H9 (cell line): ENCODE measurements at regions not wholly inside any gene's neighbourhood (a gene's known extent, or its start where the extent isn't known, plus 50 kb on each side); places are given as distances from the start of the nearest gene placed in this dataset.

Source experiments
- DNase-seq: peaks from one replicate; pipeline ENCODE4 v3.0.0-alpha.2; 2017
- H2AFZ ChIP-seq: one replicate; pipeline ENCODE4 v1.6.1; 2013; ENCODE audit warnings: mild to moderate bottlenecking, low read length, control low read depth, moderate library complexity
- H2AK5ac ChIP-seq: 2 replicates; pipeline ENCODE4 v1.6.1; 2013; ENCODE audit warnings: low read length, control low read depth, mixed read lengths; ENCODE audit not compliant: insufficient read length
- H2BK120ac ChIP-seq: one replicate; pipeline ENCODE4 v1.6.1; 2013; ENCODE audit warnings: low read depth, mild to moderate bottlenecking, low read length, control low read depth, inconsistent platforms; ENCODE audit not compliant: poor library complexity, severe bottlenecking
- H2BK12ac ChIP-seq: 2 replicates; pipeline ENCODE4 v1.6.1; 2013; ENCODE audit warnings: low read length, control low read depth, mixed read lengths, low read depth; ENCODE audit not compliant: insufficient read length
- H2BK15ac ChIP-seq: 2 replicates; pipeline ENCODE4 v1.6.1; 2013; ENCODE audit warnings: low read depth, low read length, control low read depth
- H2BK20ac ChIP-seq: one replicate; pipeline ENCODE4 v1.6.1; 2013; ENCODE audit warnings: low read depth, mild to moderate bottlenecking, low read length, control low read depth, inconsistent platforms; ENCODE audit not compliant: poor library complexity, severe bottlenecking
- H2BK5ac ChIP-seq: 2 replicates; pipeline ENCODE4 v1.6.1; 2013; ENCODE audit warnings: low read length, control low read depth, mixed read lengths; ENCODE audit not compliant: insufficient read length
- H3K14ac ChIP-seq: 2 replicates; pipeline ENCODE4 v1.6.1; 2013; ENCODE audit warnings: low read length, control low read depth; ENCODE audit not compliant: insufficient read depth
- H3K18ac ChIP-seq: 2 replicates; pipeline ENCODE4 v1.6.1; 2013; ENCODE audit warnings: low read depth, mild to moderate bottlenecking, mixed read lengths, low read length, control low read depth; ENCODE audit not compliant: insufficient read length
- H3K23ac ChIP-seq: 2 replicates; pipeline ENCODE4 v1.6.1; 2013; ENCODE audit warnings: low read length, control low read depth, mixed read lengths, low read depth; ENCODE audit not compliant: insufficient read length
- H3K23me2 ChIP-seq: 2 replicates; pipeline ENCODE4 v1.6.1; 2013; ENCODE audit warnings: low read depth, mild to moderate bottlenecking, mixed read lengths, low read length, control low read depth; ENCODE audit not compliant: insufficient read length, poor library complexity, severe bottlenecking
- H3K27ac ChIP-seq: 2 replicates; pipeline ENCODE4 v1.5.1; 2013; ENCODE audit warnings: low read length, control low read depth, mixed read lengths, low read depth; ENCODE audit not compliant: insufficient read length
- H3K27me3 ChIP-seq: 2 replicates; pipeline ENCODE4 v1.6.1; 2013; ENCODE audit warnings: low read length, control low read depth, inconsistent platforms; ENCODE audit not compliant: insufficient read depth
- H3K4ac ChIP-seq: 2 replicates; pipeline ENCODE4 v1.6.1; 2013; ENCODE audit warnings: low read depth, mild to moderate bottlenecking, control low read depth, inconsistent platforms, low read length, moderate library complexity
- H3K4me1 ChIP-seq: 2 replicates; pipeline ENCODE4 v1.6.1; 2013; ENCODE audit warnings: low read length, control low read depth, inconsistent platforms; ENCODE audit not compliant: insufficient read depth
- H3K4me2 ChIP-seq: 2 replicates; pipeline ENCODE4 v1.6.1; 2013; ENCODE audit warnings: low read length, control low read depth, mixed read lengths; ENCODE audit not compliant: insufficient read length, insufficient read depth
- H3K56ac ChIP-seq: 2 replicates; pipeline ENCODE4 v1.6.1; 2013; ENCODE audit warnings: low read depth, mild to moderate bottlenecking, mixed read lengths, low read length, control low read depth; ENCODE audit not compliant: insufficient read length
- H3K79me1 ChIP-seq: 2 replicates; pipeline ENCODE4 v1.6.1; 2013; ENCODE audit warnings: low read depth, mild to moderate bottlenecking, moderate library complexity, low read length, control low read depth, inconsistent platforms; ENCODE audit not compliant: insufficient read depth, poor library complexity, severe bottlenecking
- H3K79me2 ChIP-seq: 2 replicates; pipeline ENCODE4 v1.6.1; 2013; ENCODE audit warnings: low read length, control low read depth, inconsistent platforms; ENCODE audit not compliant: insufficient read depth
- H3K9ac ChIP-seq: 2 replicates; pipeline ENCODE4 v1.6.1; 2013; ENCODE audit warnings: low read length, control low read depth, mixed read lengths; ENCODE audit not compliant: insufficient read length; ENCODE audit errors: extremely low read depth
- H3K9me3 ChIP-seq: one replicate; pipeline ENCODE4 v1.6.1; 2013; ENCODE audit warnings: low read depth, low read length, inconsistent platforms; ENCODE audit not compliant: control insufficient read depth
- H3T11ph ChIP-seq: one replicate; pipeline ENCODE4 v1.6.1; 2013; ENCODE audit warnings: mild to moderate bottlenecking, low read length, control low read depth, inconsistent platforms
- H4K20me1 ChIP-seq: one replicate; pipeline ENCODE4 v1.6.1; 2013; ENCODE audit not compliant: control insufficient read depth, insufficient read length, insufficient read depth
- H4K5ac ChIP-seq: 2 replicates; pipeline ENCODE4 v1.6.1; 2013; ENCODE audit warnings: low read depth, mild to moderate bottlenecking, mixed read lengths, low read length, control low read depth; ENCODE audit not compliant: insufficient read length
- H4K8ac ChIP-seq: replicated peaks from 2 replicates; pipeline ENCODE4 v1.6.1; 2013; ENCODE audit warnings: low read length, control low read depth, mixed read lengths, low read depth; ENCODE audit not compliant: insufficient read length
- H4K91ac ChIP-seq: 2 replicates; pipeline ENCODE4 v1.6.1; 2013; ENCODE audit warnings: low read depth, mild to moderate bottlenecking, moderate library complexity, mixed read lengths, low read length, control low read depth; ENCODE audit not compliant: insufficient read length
- H3K27ac Mint-ChIP-seq, 3 experiments: 2 replicates in 2 of 3; 3 replicates in 1 of 3; pipeline ENCODE4 v1.8.0; 2020 to 2021; ENCODE audit warnings: mixed read lengths in 3 of 3, mild to moderate bottlenecking in 1 of 3, moderate library complexity in 1 of 3
- H3K27me3 Mint-ChIP-seq: 2 replicates; pipeline ENCODE4 v1.8.0; 2021; ENCODE audit warnings: low read depth, mild to moderate bottlenecking, moderate library complexity, mixed read lengths
- H3K36me3 Mint-ChIP-seq, 3 experiments: 2 replicates in 2 of 3; 3 replicates in 1 of 3; pipeline ENCODE4 v1.8.0; 2020 to 2021; ENCODE audit warnings: low read depth in 3 of 3, mixed read lengths in 3 of 3; ENCODE audit not compliant: insufficient read depth in 1 of 3
- H3K4me1 Mint-ChIP-seq, 2 experiments: 2 replicates each; pipeline ENCODE4 v1.8.0; 2020; ENCODE audit warnings: mixed read lengths in 2 of 2
- H3K4me3 Mint-ChIP-seq, 2 experiments: 2 replicates in 1 of 2; 3 replicates in 1 of 2; pipeline ENCODE4 v1.8.0; 2020 to 2021; ENCODE audit warnings: mild to moderate bottlenecking in 2 of 2, mixed read lengths in 2 of 2, moderate library complexity in 1 of 2
- H3K9me3 Mint-ChIP-seq, 2 experiments: 2 replicates in 1 of 2; 3 replicates in 1 of 2; pipeline ENCODE4 v1.8.0; 2020; ENCODE audit warnings: mild to moderate bottlenecking in 2 of 2, mixed read lengths in 2 of 2, moderate library complexity in 1 of 2
- CTCF ChIP-seq: fragments of 200-600 bp; sonication (generic); conservative IDR thresholded peaks from 3 replicates; pipeline ENCODE4 v1.8.0; 2021; ENCODE audit warnings: antibody characterized with exemption, mild to moderate bottlenecking
- WGBS: extraction: QIAGEN DNeasy Blood & Tissue Kit; methylation state at CpG from one replicate; pipeline ENCODE4 v1.1.7; 2013; ENCODE audit warnings: missing lambda C conversion rate, low lambda C conversion rate, mixed read lengths; ENCODE audit not compliant: insufficient read length; ENCODE audit errors: extremely low coverage; 5-methylcytosine and 5-hydroxymethylcytosine counted together

DNA sequence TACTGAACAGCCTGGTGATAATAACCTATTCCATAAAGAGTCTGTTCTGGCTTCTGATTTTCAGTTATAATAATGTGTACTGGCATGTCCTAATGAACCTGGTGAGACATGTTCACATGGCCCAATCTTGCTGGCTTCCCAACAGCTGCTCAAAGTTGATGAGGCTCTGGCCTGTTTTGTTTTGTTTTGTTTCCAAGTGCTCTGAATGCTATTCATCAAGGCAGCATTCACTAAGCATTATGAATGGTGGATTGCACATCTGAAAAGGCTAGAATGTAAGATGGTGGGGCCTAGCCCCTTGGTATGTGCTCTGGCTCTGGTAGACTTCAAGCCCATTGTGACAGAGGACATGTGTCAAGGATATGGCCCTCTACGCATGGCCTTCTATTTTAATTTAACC is 388.5 kb downstream of the PSAT1 start:
- no peak for TF ChIP-seq CTCF
- H3K79me1 ChIP-seq, result no peaks in the 10 kb centered on the region
- no peak overlapping the region for H2BK15ac ChIP-seq
- H4K5ac ChIP-seq, result no peak overlapping the region
- H2BK20ac ChIP-seq, result no peak overlapping the region
- 0 out of 7 replicates have a peak, but pooled peaks cover 0 to 2% (median 0%) of the 10 kb centered on the region in 3 experiments for H3K36me3 Mint-ChIP-seq
- no peak overlapping the region for H2BK5ac ChIP-seq
- H3K23me2 ChIP-seq, result no peaks in the 10 kb centered on the region
- no peak overlapping the region for H3K9ac ChIP-seq
- H2BK12ac ChIP-seq, result no peak overlapping the region
- H3K4me3 Mint-ChIP-seq, result no peak overlapping the region
- H3K56ac ChIP-seq, result no peak overlapping the region
- H4K8ac ChIP-seq, result no peak overlapping the region
- no peak overlapping the region for H2AFZ ChIP-seq
- DNase-seq, result no peak
- peaks cover 0 to 5% of the 10 kb centered on the region in 2 experiments; a peak in 3 of 4 replicates for H3K4me1 Mint-ChIP-seq
- no peak overlapping the region for H3K4me2 ChIP-seq
- H3K27ac ChIP-seq, result no peak overlapping the region
- H3K27me3 Mint-ChIP-seq, result no peaks in the 10 kb centered on the region
- H2AK5ac ChIP-seq, result peak overlapping the region; percentile 65
- H3K23ac ChIP-seq, result no peak overlapping the region
- no peaks in the 10 kb centered on the region for H3K9me3 ChIP-seq
- H3K79me2 ChIP-seq, result no peaks in the 10 kb centered on the region
- H4K20me1 ChIP-seq, result no peaks in the 10 kb centered on the region
- no peak overlapping the region for H3K27ac Mint-ChIP-seq
- no peaks in the 10 kb centered on the region for H3K4me1 ChIP-seq
- peaks cover 2 to 3% of the 10 kb centered on the region in 2 experiments; a peak in 3 of 5 replicates for H3K9me3 Mint-ChIP-seq
- H3K4ac ChIP-seq, result no peak overlapping the region
- no peak overlapping the region for H3T11ph ChIP-seq
- no peak overlapping the region for H4K91ac ChIP-seq
- no peak overlapping the region for H3K18ac ChIP-seq
- no peaks in the 10 kb centered on the region for H3K27me3 ChIP-seq
- H2BK120ac ChIP-seq, result no peak overlapping the region
- H3K14ac ChIP-seq, result no peak overlapping the region
- WGBS, result no CpG with 5 or more reads among the region's 1 CpG
